GM23338 (cell line): ENCODE measurements at regions not wholly inside any gene's neighbourhood (a gene's known extent, or its start where the extent isn't known, plus 50 kb on each side); places are given as distances from the start of the nearest gene placed in this dataset.

Source experiments
- ATAC-seq: fragments of 200-7000 bp; cut with Tn5 transposase; 3 replicates; pipeline ENCODE4 v1.9.1; 2020
- DNase-seq: peaks from one replicate; pipeline ENCODE4 v3.0.0-alpha.2; 2015; ENCODE audit warnings: low spot score
- H2AFZ ChIP-seq: fragments of 200-600 bp; sonication (generic); 2 replicates; pipeline ENCODE4 v1.8.0; 2016; ENCODE audit warnings: antibody characterized with exemption, mild to moderate bottlenecking, moderate library complexity
- H3F3A ChIP-seq: fragments of 200-600 bp; sonication (generic); replicated peaks from 2 replicates; pipeline ENCODE4 v1.8.0; 2017; ENCODE audit warnings: antibody characterized with exemption, mixed run types, low read depth
- H3K27ac ChIP-seq: fragments of 200-600 bp; sonication (generic); 2 replicates; pipeline ENCODE4 v1.6.1; 2016; ENCODE audit warnings: low read depth
- H3K27me3 ChIP-seq: fragments of 200-600 bp; sonication (generic); 2 replicates; pipeline ENCODE4 v1.8.0; 2016; ENCODE audit warnings: mild to moderate bottlenecking, mixed run types, moderate library complexity; ENCODE audit not compliant: insufficient read depth
- H3K36me3 ChIP-seq: fragments of 200-600 bp; sonication (generic); 2 replicates; pipeline ENCODE4 v1.8.0; 2016; ENCODE audit warnings: mild to moderate bottlenecking; ENCODE audit not compliant: insufficient read depth
- H3K4me1 ChIP-seq: fragments of 200-600 bp; sonication (generic); 2 replicates; pipeline ENCODE4 v1.8.0; 2016; ENCODE audit warnings: mild to moderate bottlenecking, moderate library complexity; ENCODE audit not compliant: insufficient read depth
- H3K4me2 ChIP-seq: fragments of 200-600 bp; sonication (generic); 2 replicates; pipeline ENCODE4 v1.7.1; 2017; ENCODE audit warnings: mixed run types
- H3K4me3 ChIP-seq: fragments of 200-600 bp; sonication (generic); 2 replicates; pipeline ENCODE4 v1.6.1; 2016; ENCODE audit warnings: mixed run types
- H3K79me2 ChIP-seq: fragments of 200-600 bp; sonication (generic); replicated peaks from 2 replicates; pipeline ENCODE4 v1.8.0; 2017; ENCODE audit warnings: mild to moderate bottlenecking; ENCODE audit not compliant: insufficient read depth
- H3K9me2 ChIP-seq: fragments of 200-600 bp; sonication (generic); 2 replicates; pipeline ENCODE4 v1.8.0; 2017; ENCODE audit not compliant: insufficient read depth
- H4K20me1 ChIP-seq: fragments of 200-600 bp; sonication (generic); replicated peaks from 2 replicates; pipeline ENCODE4 v1.8.0; 2017; ENCODE audit warnings: mild to moderate bottlenecking; ENCODE audit not compliant: insufficient read depth
- H3K27ac Mint-ChIP-seq: 2 replicates; pipeline ENCODE4 v1.8.0; 2020; ENCODE audit warnings: inconsistent platforms, mild to moderate bottlenecking, moderate library complexity, mixed read lengths
- H3K27me3 Mint-ChIP-seq: 3 replicates; pipeline ENCODE4 v1.8.0; 2022; ENCODE audit warnings: low read depth, mild to moderate bottlenecking, moderate library complexity, mixed read lengths, inconsistent platforms; ENCODE audit not compliant: insufficient read depth, poor library complexity
- H3K36me3 Mint-ChIP-seq: 3 replicates; pipeline ENCODE4 v1.8.0; 2021; ENCODE audit warnings: low read depth, mild to moderate bottlenecking, inconsistent platforms, moderate library complexity, mixed read lengths
- H3K4me1 Mint-ChIP-seq: 3 replicates; pipeline ENCODE4 v1.8.0; 2020; ENCODE audit warnings: mild to moderate bottlenecking, inconsistent platforms, mixed read lengths
- H3K4me3 Mint-ChIP-seq: 3 replicates; pipeline ENCODE4 v1.8.0; 2021; ENCODE audit warnings: moderate library complexity, mild to moderate bottlenecking, inconsistent platforms, mixed read lengths
- H3K9me3 Mint-ChIP-seq: 3 replicates; pipeline ENCODE4 v1.8.0; 2020; ENCODE audit warnings: moderate library complexity, mild to moderate bottlenecking, inconsistent platforms, mixed read lengths
- EZH2 ChIP-seq: fragments of 200-600 bp; sonication (generic); IDR thresholded peaks from one replicate; pipeline ENCODE4 v1.8.0; 2017; ENCODE audit warnings: antibody characterized with exemption, mild to moderate bottlenecking, low read depth; ENCODE audit not compliant: unreplicated experiment
- EZH2phosphoT487 ChIP-seq: fragments of 200-600 bp; sonication (generic); IDR thresholded peaks from one replicate; pipeline ENCODE4 v1.8.1; 2018; ENCODE audit warnings: antibody characterized with exemption; ENCODE audit not compliant: unreplicated experiment
- JUNB ChIP-seq: IDR thresholded peaks from one replicate; pipeline ENCODE4 v1.6.1; 2016; ENCODE audit warnings: antibody characterized with exemption; ENCODE audit not compliant: unreplicated experiment
- NANOG ChIP-seq: IDR thresholded peaks from 2 replicates; pipeline ENCODE4 v1.6.1; 2016; ENCODE audit warnings: antibody characterized with exemption, borderline replicate concordance
- POLR2AphosphoS5 ChIP-seq: IDR thresholded peaks from 2 replicates; pipeline ENCODE4 v1.6.1; 2016; ENCODE audit warnings: antibody characterized with exemption, low read depth
- STAT1 ChIP-seq: IDR thresholded peaks from one replicate; pipeline ENCODE4 v1.6.1; 2016; ENCODE audit warnings: antibody characterized with exemption; ENCODE audit not compliant: unreplicated experiment
- ZNF114 ChIP-seq: fragments of 250-450 bp; sonication (Bioruptor Pico); IDR thresholded peaks from 2 replicates; pipeline ENCODE4 v1.5.0; 2020; ENCODE audit warnings: mild to moderate bottlenecking, moderate library complexity
- ZNF331 ChIP-seq: fragments of 250-450 bp; sonication (Bioruptor Pico); IDR thresholded peaks from 2 replicates; pipeline ENCODE4 v1.5.0; 2020; ENCODE audit warnings: low read depth, mild to moderate bottlenecking, moderate library complexity
- TF ChIP-seq, protein P1 (sequence below): IDR thresholded peaks from 2 replicates; pipeline ENCODE4 v1.6.1; 2016; ENCODE audit warnings: antibody characterized with exemption
- TF ChIP-seq, protein P2 (sequence below): fragments of 250-450 bp; sonication (Bioruptor Pico); IDR thresholded peaks from 2 replicates; pipeline ENCODE4 v1.5.0; 2020; ENCODE audit warnings: mild to moderate bottlenecking, moderate library complexity

DNA sequence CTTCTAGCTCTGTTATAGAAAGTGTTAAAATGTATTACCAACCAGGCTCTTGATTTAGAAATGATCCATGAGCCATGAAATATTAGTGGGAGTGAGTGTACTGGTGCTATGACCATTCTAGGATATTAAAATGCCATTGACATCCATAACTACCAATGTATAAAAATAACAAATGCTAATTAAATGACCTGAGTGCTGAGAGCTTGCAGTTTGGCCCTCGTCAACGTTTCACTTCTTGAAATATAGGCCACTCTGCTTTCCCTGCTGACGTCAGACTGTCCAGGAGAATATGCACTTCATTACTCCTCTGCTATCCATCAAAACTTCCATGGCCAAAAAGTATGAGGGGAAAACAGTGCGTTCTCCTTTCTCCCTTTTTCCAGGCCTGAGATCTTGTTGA, 563.1 kb downstream of the METTL15 start:
- H2AFZ ChIP-seq: no peak overlapping the region
- ATAC-seq (no peak), DNase-seq (no peak)
- no peak overlapping the region for H3K4me2 ChIP-seq
- no peaks in the 10 kb centered on the region for H3K79me2 ChIP-seq
- Mint-ChIP-seq H3K27me3 (no peaks in the 10 kb centered on the region), H3K4me3 (no peak overlapping the region), H3K27ac (no peak overlapping the region), H3K9me3 (no peaks in the 10 kb centered on the region), H3K4me1 (peaks cover 9% of the 10 kb centered on the region; the same call in 2 of the 3 replicates), H3K36me3 (no peaks in the 10 kb centered on the region)
- H3K4me1 ChIP-seq: no peaks in the 10 kb centered on the region; the same call in 1 of the 2 replicates
- no peaks in the 10 kb centered on the region for H3K9me2 ChIP-seq
- no peaks in the 10 kb centered on the region for H3K27me3 ChIP-seq
- no peaks in the 10 kb centered on the region for H3F3A ChIP-seq
- no peaks in the 10 kb centered on the region for H3K36me3 ChIP-seq
- no peak overlapping the region for H3K27ac ChIP-seq
- no peaks in the 10 kb centered on the region for H4K20me1 ChIP-seq
- no peak overlapping the region for H3K4me3 ChIP-seq
- TF ChIP-seq EZH2phosphoT487: no peak
- no peak for TF ChIP-seq ZNF331
- no peak for TF ChIP-seq ZNF114 (CRISPR knock-in tag)
- TF ChIP-seq, protein P1, sequence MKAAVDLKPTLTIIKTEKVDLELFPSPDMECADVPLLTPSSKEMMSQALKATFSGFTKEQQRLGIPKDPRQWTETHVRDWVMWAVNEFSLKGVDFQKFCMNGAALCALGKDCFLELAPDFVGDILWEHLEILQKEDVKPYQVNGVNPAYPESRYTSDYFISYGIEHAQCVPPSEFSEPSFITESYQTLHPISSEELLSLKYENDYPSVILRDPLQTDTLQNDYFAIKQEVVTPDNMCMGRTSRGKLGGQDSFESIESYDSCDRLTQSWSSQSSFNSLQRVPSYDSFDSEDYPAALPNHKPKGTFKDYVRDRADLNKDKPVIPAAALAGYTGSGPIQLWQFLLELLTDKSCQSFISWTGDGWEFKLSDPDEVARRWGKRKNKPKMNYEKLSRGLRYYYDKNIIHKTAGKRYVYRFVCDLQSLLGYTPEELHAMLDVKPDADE: no peak
- TF ChIP-seq JUNB: no peak
- TF ChIP-seq EZH2: no peak
- TF ChIP-seq, protein P2, sequence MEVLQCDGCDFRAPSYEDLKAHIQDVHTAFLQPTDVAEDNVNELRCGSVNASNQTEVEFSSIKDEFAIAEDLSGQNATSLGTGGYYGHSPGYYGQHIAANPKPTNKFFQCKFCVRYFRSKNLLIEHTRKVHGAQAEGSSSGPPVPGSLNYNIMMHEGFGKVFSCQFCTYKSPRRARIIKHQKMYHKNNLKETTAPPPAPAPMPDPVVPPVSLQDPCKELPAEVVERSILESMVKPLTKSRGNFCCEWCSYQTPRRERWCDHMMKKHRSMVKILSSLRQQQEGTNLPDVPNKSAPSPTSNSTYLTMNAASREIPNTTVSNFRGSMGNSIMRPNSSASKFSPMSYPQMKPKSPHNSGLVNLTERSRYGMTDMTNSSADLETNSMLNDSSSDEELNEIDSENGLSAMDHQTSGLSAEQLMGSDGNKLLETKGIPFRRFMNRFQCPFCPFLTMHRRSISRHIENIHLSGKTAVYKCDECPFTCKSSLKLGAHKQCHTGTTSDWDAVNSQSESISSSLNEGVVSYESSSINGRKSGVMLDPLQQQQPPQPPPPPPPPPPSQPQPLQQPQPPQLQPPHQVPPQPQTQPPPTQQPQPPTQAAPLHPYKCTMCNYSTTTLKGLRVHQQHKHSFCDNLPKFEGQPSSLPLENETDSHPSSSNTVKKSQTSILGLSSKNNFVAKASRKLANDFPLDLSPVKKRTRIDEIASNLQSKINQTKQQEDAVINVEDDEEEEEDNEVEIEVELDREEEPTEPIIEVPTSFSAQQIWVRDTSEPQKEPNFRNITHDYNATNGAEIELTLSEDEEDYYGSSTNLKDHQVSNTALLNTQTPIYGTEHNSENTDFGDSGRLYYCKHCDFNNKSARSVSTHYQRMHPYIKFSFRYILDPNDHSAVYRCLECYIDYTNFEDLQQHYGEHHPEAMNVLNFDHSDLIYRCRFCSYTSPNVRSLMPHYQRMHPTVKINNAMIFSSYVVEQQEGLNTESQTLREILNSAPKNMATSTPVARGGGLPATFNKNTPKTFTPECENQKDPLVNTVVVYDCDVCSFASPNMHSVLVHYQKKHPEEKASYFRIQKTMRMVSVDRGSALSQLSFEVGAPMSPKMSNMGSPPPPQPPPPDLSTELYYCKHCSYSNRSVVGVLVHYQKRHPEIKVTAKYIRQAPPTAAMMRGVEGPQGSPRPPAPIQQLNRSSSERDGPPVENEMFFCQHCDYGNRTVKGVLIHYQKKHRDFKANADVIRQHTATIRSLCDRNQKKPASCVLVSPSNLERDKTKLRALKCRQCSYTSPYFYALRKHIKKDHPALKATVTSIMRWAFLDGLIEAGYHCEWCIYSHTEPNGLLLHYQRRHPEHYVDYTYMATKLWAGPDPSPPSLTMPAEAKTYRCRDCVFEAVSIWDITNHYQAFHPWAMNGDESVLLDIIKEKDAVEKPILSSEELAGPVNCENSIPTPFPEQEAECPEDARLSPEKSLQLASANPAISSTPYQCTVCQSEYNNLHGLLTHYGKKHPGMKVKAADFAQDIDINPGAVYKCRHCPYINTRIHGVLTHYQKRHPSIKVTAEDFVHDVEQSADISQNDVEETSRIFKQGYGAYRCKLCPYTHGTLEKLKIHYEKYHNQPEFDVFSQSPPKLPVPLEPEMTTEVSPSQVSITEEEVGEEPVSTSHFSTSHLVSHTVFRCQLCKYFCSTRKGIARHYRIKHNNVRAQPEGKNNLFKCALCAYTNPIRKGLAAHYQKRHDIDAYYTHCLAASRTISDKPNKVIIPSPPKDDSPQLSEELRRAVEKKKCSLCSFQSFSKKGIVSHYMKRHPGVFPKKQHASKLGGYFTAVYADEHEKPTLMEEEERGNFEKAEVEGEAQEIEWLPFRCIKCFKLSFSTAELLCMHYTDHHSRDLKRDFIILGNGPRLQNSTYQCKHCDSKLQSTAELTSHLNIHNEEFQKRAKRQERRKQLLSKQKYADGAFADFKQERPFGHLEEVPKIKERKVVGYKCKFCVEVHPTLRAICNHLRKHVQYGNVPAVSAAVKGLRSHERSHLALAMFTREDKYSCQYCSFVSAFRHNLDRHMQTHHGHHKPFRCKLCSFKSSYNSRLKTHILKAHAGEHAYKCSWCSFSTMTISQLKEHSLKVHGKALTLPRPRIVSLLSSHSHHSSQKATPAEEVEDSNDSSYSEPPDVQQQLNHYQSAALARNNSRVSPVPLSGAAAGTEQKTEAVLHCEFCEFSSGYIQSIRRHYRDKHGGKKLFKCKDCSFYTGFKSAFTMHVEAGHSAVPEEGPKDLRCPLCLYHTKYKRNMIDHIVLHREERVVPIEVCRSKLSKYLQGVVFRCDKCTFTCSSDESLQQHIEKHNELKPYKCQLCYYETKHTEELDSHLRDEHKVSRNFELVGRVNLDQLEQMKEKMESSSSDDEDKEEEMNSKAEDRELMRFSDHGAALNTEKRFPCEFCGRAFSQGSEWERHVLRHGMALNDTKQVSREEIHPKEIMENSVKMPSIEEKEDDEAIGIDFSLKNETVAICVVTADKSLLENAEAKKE (CRISPR knock-in tag): no peak
- no peak for TF ChIP-seq STAT1
- TF ChIP-seq POLR2AphosphoS5: no peak
- no peak for TF ChIP-seq NANOG
